ENCODE measurements at regions not wholly inside any gene's neighbourhood (a gene's known extent, or its start where the extent isn't known, plus 50 kb on each side); places are given as distances from the start of the nearest gene placed in this dataset.

DNA sequence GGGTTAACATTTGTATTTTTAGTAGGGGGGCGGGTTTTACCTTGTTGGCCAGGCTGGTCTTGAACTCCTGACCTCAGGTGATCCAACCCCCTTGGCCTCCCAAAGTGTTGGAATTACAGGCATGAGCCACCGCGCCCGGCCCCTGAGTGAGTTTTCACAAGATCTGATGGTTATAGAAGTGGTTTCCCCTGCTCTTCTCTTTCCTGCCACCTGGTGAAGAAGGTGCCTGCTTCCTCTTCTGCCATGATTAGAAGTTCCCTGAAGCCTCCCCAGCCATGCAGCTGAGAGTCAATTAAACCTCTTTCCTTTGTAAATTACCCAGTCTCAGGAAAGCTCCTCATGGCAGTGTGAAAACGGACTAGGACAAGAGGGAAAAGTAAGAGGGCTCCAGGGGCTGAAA is 259.1 kb upstream of the PLET1 start:
- TF ChIP-seq POLR2A (IDR thresholded peaks at IDR 0.05; ENCODE audit: low read depth, low read length), result no peak
- TF ChIP-seq, protein P1, sequence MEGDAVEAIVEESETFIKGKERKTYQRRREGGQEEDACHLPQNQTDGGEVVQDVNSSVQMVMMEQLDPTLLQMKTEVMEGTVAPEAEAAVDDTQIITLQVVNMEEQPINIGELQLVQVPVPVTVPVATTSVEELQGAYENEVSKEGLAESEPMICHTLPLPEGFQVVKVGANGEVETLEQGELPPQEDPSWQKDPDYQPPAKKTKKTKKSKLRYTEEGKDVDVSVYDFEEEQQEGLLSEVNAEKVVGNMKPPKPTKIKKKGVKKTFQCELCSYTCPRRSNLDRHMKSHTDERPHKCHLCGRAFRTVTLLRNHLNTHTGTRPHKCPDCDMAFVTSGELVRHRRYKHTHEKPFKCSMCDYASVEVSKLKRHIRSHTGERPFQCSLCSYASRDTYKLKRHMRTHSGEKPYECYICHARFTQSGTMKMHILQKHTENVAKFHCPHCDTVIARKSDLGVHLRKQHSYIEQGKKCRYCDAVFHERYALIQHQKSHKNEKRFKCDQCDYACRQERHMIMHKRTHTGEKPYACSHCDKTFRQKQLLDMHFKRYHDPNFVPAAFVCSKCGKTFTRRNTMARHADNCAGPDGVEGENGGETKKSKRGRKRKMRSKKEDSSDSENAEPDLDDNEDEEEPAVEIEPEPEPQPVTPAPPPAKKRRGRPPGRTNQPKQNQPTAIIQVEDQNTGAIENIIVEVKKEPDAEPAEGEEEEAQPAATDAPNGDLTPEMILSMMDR (conservative IDR thresholded peaks at IDR 0.05; ENCODE audit: low read depth, low read length), result no peak
